ENCODE measurements at regions not wholly inside any gene's neighbourhood (a gene's known extent, or its start where the extent isn't known, plus 50 kb on each side); places are given as distances from the start of the nearest gene placed in this dataset.

- Histone ChIP-seq H3K36me3 (replicated peaks in 1 of 2; ENCODE audit: control insufficient read depth in 2 of 2, insufficient read depth in 2 of 2, low read length in 2 of 2) (no peaks in the 10 kb centered on the region), H2AK5ac (ENCODE audit: low read depth, low read length) (no peak overlapping the region), H3K9ac (ENCODE audit: low read depth, low read length, poor library complexity) (no peak overlapping the region), H3K9me3 (replicated peaks in 1 of 2; ENCODE audit: control insufficient read depth in 2 of 2, insufficient read depth in 1 of 2, low read depth in 1 of 2, low read length in 2 of 2) (no peaks in the 10 kb centered on the region), H3K18ac (ENCODE audit: low read length) (no peak overlapping the region), H3K27ac (replicated peaks; ENCODE audit: low read length) (no peak overlapping the region), H3K4ac (ENCODE audit: low read length) (no peak overlapping the region), H2BK120ac (ENCODE audit: low read depth, low read length) (no peak overlapping the region), H3K4me2 (ENCODE audit: insufficient read depth, low read length, poor library complexity, severe bottlenecking) (no peak overlapping the region), H3K4me3 (ENCODE audit: low read length in 2 of 2) (no peak overlapping the region), H4K8ac (ENCODE audit: low read depth, low read length) (no peak overlapping the region), H3K27me3 (ENCODE audit: control insufficient read depth in 3 of 3, insufficient read depth in 3 of 3, low read depth in 1 of 3, low read length in 3 of 3) (no peaks in the 10 kb centered on the region), H2BK5ac (ENCODE audit: low read length) (no peak overlapping the region), H4K91ac (ENCODE audit: low read depth, low read length, poor library complexity) (no peak overlapping the region), H2BK12ac (ENCODE audit: low read length) (no peak overlapping the region), H3K14ac (ENCODE audit: low read length) (no peak overlapping the region), H2BK15ac (ENCODE audit: low read length) (no peak overlapping the region), H3K23ac (ENCODE audit: low read depth, low read length, poor library complexity) (no peak overlapping the region), H3K79me1 (ENCODE audit: low read depth, low read length) (no peaks in the 10 kb centered on the region), H2AFZ (ENCODE audit: low read length) (no peak overlapping the region), H3K4me1 (ENCODE audit: control insufficient read depth in 2 of 2, insufficient read depth in 1 of 2, low read depth in 1 of 2, low read length in 2 of 2) (peaks cover 0 to 2% of the 10 kb centered on the region in 2 donors)
- WGBS, 2 donors (ENCODE audit: extremely low coverage in 2 of 2, insufficient read length in 2 of 2, insufficient replicate concordance in 1 of 2): no CpG with 5 or more reads among the region's 3 CpGs
- DNase-seq (ENCODE audit: low spot score): no peak
These were observed 294.4 kb upstream of the MKI67 start for GRCh38 chr10:128420623-128421022.

DNA sequence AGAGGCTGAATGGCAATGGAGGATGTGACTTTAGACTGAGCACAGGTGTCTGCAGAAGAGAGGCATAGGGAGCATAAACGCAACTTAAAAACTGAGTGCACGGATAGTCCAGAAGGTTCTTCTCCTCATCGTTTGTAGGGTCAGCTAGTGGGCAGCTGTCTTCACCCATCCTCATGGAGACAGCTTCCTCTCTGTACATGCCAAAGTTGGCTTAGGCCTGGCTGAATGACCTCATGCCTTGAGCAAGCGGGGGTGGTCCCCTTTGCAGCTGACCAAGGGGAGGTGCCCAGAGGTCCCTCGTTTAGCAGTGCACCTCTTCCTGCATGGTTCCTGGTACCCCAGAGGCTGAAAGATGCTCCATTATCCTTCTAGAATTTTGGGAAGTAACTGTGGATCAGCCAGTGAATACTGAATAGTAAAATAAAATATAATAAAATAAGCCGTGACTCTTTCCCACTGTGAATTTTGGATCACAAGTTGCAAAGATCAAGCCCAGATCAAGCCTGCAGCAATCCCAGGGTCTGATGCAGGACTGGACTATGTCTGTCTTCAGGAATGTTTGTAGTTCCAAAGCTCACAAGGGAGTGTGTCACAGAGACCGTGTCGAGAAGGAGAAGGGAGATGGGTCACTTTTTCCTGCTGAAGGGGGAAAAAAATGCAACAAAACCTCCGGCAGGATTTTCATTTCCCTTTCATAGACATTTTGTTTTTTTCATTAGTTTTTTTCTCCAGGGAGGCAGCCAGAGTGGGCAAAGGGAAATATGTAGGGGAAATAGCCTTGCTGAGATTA lies 295.3 kb upstream of the MKI67 start:
- Histone ChIP-seq H4K8ac (ENCODE audit: low read depth, low read length) (no peak overlapping the region), H3K23ac (ENCODE audit: low read depth, low read length, poor library complexity) (no peak overlapping the region), H2BK5ac (ENCODE audit: low read length) (no peak overlapping the region), H2AFZ (ENCODE audit: low read length) (no peak overlapping the region), H3K18ac (ENCODE audit: low read length) (no peak overlapping the region), H2BK12ac (ENCODE audit: low read length) (no peak overlapping the region), H3K9me3 (replicated peaks in 1 of 2; ENCODE audit: control insufficient read depth in 2 of 2, insufficient read depth in 1 of 2, low read depth in 1 of 2, low read length in 2 of 2) (no peaks in the 10 kb centered on the region), H3K79me1 (ENCODE audit: low read depth, low read length) (no peaks in the 10 kb centered on the region), H2BK15ac (ENCODE audit: low read length) (no peak overlapping the region), H3K4me3 (ENCODE audit: low read length in 2 of 2) (no peak overlapping the region), H2BK120ac (ENCODE audit: low read depth, low read length) (no peak overlapping the region), H3K27me3 (ENCODE audit: control insufficient read depth in 3 of 3, insufficient read depth in 3 of 3, low read depth in 1 of 3, low read length in 3 of 3) (no peaks in the 10 kb centered on the region), H3K4me1 (ENCODE audit: control insufficient read depth in 2 of 2, insufficient read depth in 1 of 2, low read depth in 1 of 2, low read length in 2 of 2) (peaks cover 0 to 2% of the 10 kb centered on the region in 2 donors), H3K4me2 (ENCODE audit: insufficient read depth, low read length, poor library complexity, severe bottlenecking) (no peak overlapping the region), H3K4ac (ENCODE audit: low read length) (no peak overlapping the region), H3K14ac (ENCODE audit: low read length) (no peak overlapping the region), H2AK5ac (ENCODE audit: low read depth, low read length) (no peak overlapping the region), H4K91ac (ENCODE audit: low read depth, low read length, poor library complexity) (no peak overlapping the region), H3K27ac (replicated peaks; ENCODE audit: low read length) (no peak overlapping the region), H3K36me3 (replicated peaks in 1 of 2; ENCODE audit: control insufficient read depth in 2 of 2, insufficient read depth in 2 of 2, low read length in 2 of 2) (no peaks in the 10 kb centered on the region), H3K9ac (ENCODE audit: low read depth, low read length, poor library complexity) (no peak overlapping the region)
- no peak for DNase-seq (ENCODE audit: low spot score)
- no CpG with 5 or more reads among the region's 9 CpGs for WGBS, 2 donors (ENCODE audit: extremely low coverage in 2 of 2, insufficient read length in 2 of 2, insufficient replicate concordance in 1 of 2)

GRCh38 chr10:128422190-128422589 lies 296.0 kb upstream of the MKI67 start:
- Histone ChIP-seq H3K14ac (ENCODE audit: low read length) (no peak overlapping the region), H2BK15ac (ENCODE audit: low read length) (no peak overlapping the region), H3K4ac (ENCODE audit: low read length) (no peak overlapping the region), H2BK120ac (ENCODE audit: low read depth, low read length) (no peak overlapping the region), H3K79me1 (ENCODE audit: low read depth, low read length) (no peaks in the 10 kb centered on the region), H2BK5ac (ENCODE audit: low read length) (no peak overlapping the region), H2BK12ac (ENCODE audit: low read length) (no peak overlapping the region), H2AFZ (ENCODE audit: low read length) (no peak overlapping the region), H3K4me1 (ENCODE audit: control insufficient read depth in 2 of 2, insufficient read depth in 1 of 2, low read depth in 1 of 2, low read length in 2 of 2) (peaks cover 0 to 2% of the 10 kb centered on the region in 2 donors), H2AK5ac (ENCODE audit: low read depth, low read length) (no peak overlapping the region), H3K23ac (ENCODE audit: low read depth, low read length, poor library complexity) (no peak overlapping the region), H3K18ac (ENCODE audit: low read length) (no peak overlapping the region), H3K27ac (replicated peaks; ENCODE audit: low read length) (no peak overlapping the region), H4K91ac (ENCODE audit: low read depth, low read length, poor library complexity) (no peak overlapping the region), H3K4me3 (ENCODE audit: low read length in 2 of 2) (no peak overlapping the region), H3K4me2 (ENCODE audit: insufficient read depth, low read length, poor library complexity, severe bottlenecking) (no peak overlapping the region), H3K9ac (ENCODE audit: low read depth, low read length, poor library complexity) (no peak overlapping the region), H3K36me3 (replicated peaks in 1 of 2; ENCODE audit: control insufficient read depth in 2 of 2, insufficient read depth in 2 of 2, low read length in 2 of 2) (no peaks in the 10 kb centered on the region), H4K8ac (ENCODE audit: low read depth, low read length) (no peak overlapping the region), H3K9me3 (replicated peaks in 1 of 2; ENCODE audit: control insufficient read depth in 2 of 2, insufficient read depth in 1 of 2, low read depth in 1 of 2, low read length in 2 of 2) (no peaks in the 10 kb centered on the region), H3K27me3 (ENCODE audit: control insufficient read depth in 3 of 3, insufficient read depth in 3 of 3, low read depth in 1 of 3, low read length in 3 of 3) (no peaks in the 10 kb centered on the region)
- DNase-seq (ENCODE audit: low spot score): no peak
- WGBS, 2 donors (ENCODE audit: extremely low coverage in 2 of 2, insufficient read length in 2 of 2, insufficient replicate concordance in 1 of 2): no CpG with 5 or more reads among the region's 13 CpGs

DNA sequence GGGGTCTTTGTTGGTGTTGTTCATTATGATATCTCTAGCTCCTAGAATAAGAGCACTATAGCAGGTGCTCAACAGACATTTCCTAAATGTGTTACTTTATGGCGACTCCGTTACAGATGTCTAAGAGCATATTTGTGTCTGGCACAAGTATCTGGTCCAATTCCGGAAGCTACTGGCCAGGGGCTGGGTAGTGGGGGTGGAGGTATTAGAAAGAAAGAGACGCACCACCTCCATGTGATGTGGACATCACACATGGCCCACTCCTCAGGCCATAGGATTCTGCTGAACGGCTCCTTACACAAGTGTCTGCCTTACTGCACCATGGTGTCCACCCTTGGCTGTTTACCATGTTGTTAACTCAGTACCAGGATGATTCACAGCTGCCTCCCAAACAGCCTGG lies 296.8 kb upstream of the MKI67 start:
- H3K9me3 ChIP-seq (replicated peaks in 1 of 2; ENCODE audit: control insufficient read depth in 2 of 2, insufficient read depth in 1 of 2, low read depth in 1 of 2, low read length in 2 of 2): no peaks in the 10 kb centered on the region
- H3K23ac ChIP-seq (ENCODE audit: low read depth, low read length, poor library complexity): no peak overlapping the region
- H2BK12ac ChIP-seq (ENCODE audit: low read length): no peak overlapping the region
- H3K4ac ChIP-seq (ENCODE audit: low read length): no peak overlapping the region
- no peaks in the 10 kb centered on the region for H3K36me3 ChIP-seq (replicated peaks in 1 of 2; ENCODE audit: control insufficient read depth in 2 of 2, insufficient read depth in 2 of 2, low read length in 2 of 2)
- no peak overlapping the region for H2AK5ac ChIP-seq (ENCODE audit: low read depth, low read length)
- no peak overlapping the region for H2BK15ac ChIP-seq (ENCODE audit: low read length)
- H3K79me1 ChIP-seq (ENCODE audit: low read depth, low read length): no peaks in the 10 kb centered on the region
- H3K14ac ChIP-seq (ENCODE audit: low read length): no peak overlapping the region
- H2AFZ ChIP-seq (ENCODE audit: low read length): no peak overlapping the region
- WGBS, 2 donors (ENCODE audit: extremely low coverage in 2 of 2, insufficient read length in 2 of 2, insufficient replicate concordance in 1 of 2): no CpG with 5 or more reads among the region's 5 CpGs
- no peak overlapping the region for H4K8ac ChIP-seq (ENCODE audit: low read depth, low read length)
- H3K27ac ChIP-seq (replicated peaks; ENCODE audit: low read length): no peak overlapping the region
- H3K4me3 ChIP-seq (ENCODE audit: low read length in 2 of 2): no peak overlapping the region
- no peak overlapping the region for H3K18ac ChIP-seq (ENCODE audit: low read length)
- no peaks in the 10 kb centered on the region for H3K27me3 ChIP-seq (ENCODE audit: control insufficient read depth in 3 of 3, insufficient read depth in 3 of 3, low read depth in 1 of 3, low read length in 3 of 3)
- no peaks in the 10 kb centered on the region for H3K4me1 ChIP-seq (ENCODE audit: control insufficient read depth in 2 of 2, insufficient read depth in 1 of 2, low read depth in 1 of 2, low read length in 2 of 2)
- no peak overlapping the region for H2BK120ac ChIP-seq (ENCODE audit: low read depth, low read length)
- H3K9ac ChIP-seq (ENCODE audit: low read depth, low read length, poor library complexity): no peak overlapping the region
- H3K4me2 ChIP-seq (ENCODE audit: insufficient read depth, low read length, poor library complexity, severe bottlenecking): no peak overlapping the region
- no peak overlapping the region for H4K91ac ChIP-seq (ENCODE audit: low read depth, low read length, poor library complexity)
- H2BK5ac ChIP-seq (ENCODE audit: low read length): no peak overlapping the region
- DNase-seq (ENCODE audit: low spot score): no peak

All from neuronal stem cell (in vitro differentiated cells).